Caco-2 (cell line): ENCODE measurements at regions not wholly inside any gene's neighbourhood (a gene's known extent, or its start where the extent isn't known, plus 50 kb on each side); places are given as distances from the start of the nearest gene placed in this dataset.

Experiments used
- BruUV-seq: library from RNA; stranded (reverse); fragments of 400-500 nt; replicated peaks from 2 replicates; lab custom pipeline; 2021; lab: Mats Ljungman, UMichigan
- CTCF ChIA-PET: fragments of 300-600 bp; sonication (Branson Sonifier 250); formaldehyde crosslinking; loops from one replicate; lab custom pipeline; 2022; ENCODE audit warnings: antibody characterized with exemption; lab: Charles Lee
- POLR2A ChIA-PET: fragments of 300-600 bp; sonication (Branson Sonifier 250); formaldehyde crosslinking; loops from one replicate; lab custom pipeline; 2022; ENCODE audit warnings: antibody characterized with exemption; lab: Charles Lee
- DNase-seq, 2 experiments: peaks; one replicate each; pipeline versions ENCODE4 v3.0.0 to v3.0.0-alpha.2; 2020 to 2022
- H3K27me3 ChIP-seq: replicated peaks from 2 replicates; pipeline ENCODE4 v1.6.0; 2011; ENCODE audit warnings: low read length; ENCODE audit not compliant: control insufficient read depth, insufficient read depth
- H3K36me3 ChIP-seq: 2 replicates; pipeline ENCODE4 v1.5.1; 2011; ENCODE audit warnings: low read length; ENCODE audit not compliant: control insufficient read depth, insufficient read depth
- H3K4me1 ChIP-seq: fragments of 250-450 bp; sonication (Bioruptor Pico); 2 replicates; pipeline ENCODE4 v1.5.1; 2020; ENCODE audit warnings: mild to moderate bottlenecking
- H3K4me3 ChIP-seq: 2 replicates; pipeline ENCODE4 v1.5.1; 2011; ENCODE audit warnings: low read depth, mild to moderate bottlenecking, control low read depth, low read length
- H3K9me3 ChIP-seq: fragments of 250-450 bp; sonication (Bioruptor Pico); 2 replicates; pipeline ENCODE4 v1.5.1; 2020; ENCODE audit warnings: mild to moderate bottlenecking, moderate library complexity
- H3K27ac Mint-ChIP-seq: one replicate; pipeline ENCODE4 v1.8.0; 2022; ENCODE audit warnings: mixed read lengths; ENCODE audit not compliant: unreplicated experiment
- H3K27me3 Mint-ChIP-seq: one replicate; pipeline ENCODE4 v1.8.0; 2022; ENCODE audit warnings: mixed read lengths; ENCODE audit not compliant: insufficient read depth, unreplicated experiment
- H3K36me3 Mint-ChIP-seq: one replicate; pipeline ENCODE4 v1.8.0; 2022; ENCODE audit warnings: mild to moderate bottlenecking, mixed read lengths; ENCODE audit not compliant: insufficient read depth, unreplicated experiment
- H3K4me1 Mint-ChIP-seq: one replicate; pipeline ENCODE4 v1.8.0; 2022; ENCODE audit warnings: low read depth, mixed read lengths; ENCODE audit not compliant: unreplicated experiment
- H3K4me3 Mint-ChIP-seq: one replicate; pipeline ENCODE4 v1.8.0; 2022; ENCODE audit warnings: mild to moderate bottlenecking, moderate library complexity, mixed read lengths; ENCODE audit not compliant: unreplicated experiment
- H3K9me3 Mint-ChIP-seq: one replicate; pipeline ENCODE4 v1.8.0; 2022; ENCODE audit warnings: mixed read lengths; ENCODE audit not compliant: unreplicated experiment
- CTCF ChIP-seq, 2 experiments: fragments of 200-600 bp in 1 of 2; IDR thresholded peaks; 1 replicate in 1 of 2; 2 replicates in 1 of 2; pipeline versions ENCODE4 v1.5.1 to v1.8.0; 2011 to 2022; ENCODE audit warnings: antibody characterized with exemption in 1 of 2, control low read depth in 1 of 2, inconsistent platforms in 1 of 2, low read depth in 1 of 2, low read length in 1 of 2, mild to moderate bottlenecking in 1 of 2, moderate library complexity in 1 of 2; ENCODE audit not compliant: insufficient read depth in 1 of 2, severe bottlenecking in 1 of 2, unreplicated experiment in 1 of 2
- intact Hi-C: fragments of 100-400 bp; cut with micrococcal nuclease; formaldehyde crosslinking; loops from one replicate; pipeline ENCODE4 v1.10.0; 2022; ENCODE audit not compliant: unreplicated experiment

DNA sequence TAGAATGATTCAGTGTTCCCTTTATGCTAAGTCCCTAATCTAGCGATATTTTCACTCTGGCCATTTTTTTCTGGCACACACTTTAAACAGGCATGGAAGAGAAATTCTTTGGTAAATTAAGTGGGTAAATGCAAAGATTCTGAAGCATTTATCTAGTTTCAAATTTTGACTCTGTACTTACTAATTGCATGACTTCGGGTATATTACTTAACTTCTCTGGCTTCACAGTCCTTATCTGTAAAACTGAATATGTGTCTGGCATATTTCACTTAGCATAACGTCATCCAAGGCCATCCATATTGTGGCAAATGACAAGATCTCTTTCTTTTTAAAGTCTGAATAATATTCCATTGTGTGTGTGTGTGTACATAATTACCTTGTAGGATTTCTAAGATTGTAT, 114.5 kb downstream of the MBL2 start:
- H3K36me3 Mint-ChIP-seq: no peaks in the 10 kb centered on the region
- Histone ChIP-seq H3K27me3 (no peaks in the 10 kb centered on the region), H3K4me3 (no peak overlapping the region), H3K9me3 (no peaks in the 10 kb centered on the region), H3K4me1 (no peaks in the 10 kb centered on the region), H3K36me3 (no peaks in the 10 kb centered on the region)
- no peak overlapping the region for H3K27ac Mint-ChIP-seq
- BruUV-seq: no TSS peak
- H3K4me1 Mint-ChIP-seq: no peaks in the 10 kb centered on the region
- CTCF ChIA-PET: no interaction called here
- H3K27me3 Mint-ChIP-seq: no peaks in the 10 kb centered on the region
- no peaks in the 10 kb centered on the region for H3K9me3 Mint-ChIP-seq
- no peak overlapping the region for H3K4me3 Mint-ChIP-seq
- DNase-seq: no peak
- no peak for TF ChIP-seq CTCF (IDR thresholded peaks at IDR 0.05; ENCODE audit: insufficient read depth in 1 of 2, low read depth in 1 of 2, low read length in 1 of 2, severe bottlenecking in 1 of 2, unreplicated experiment in 1 of 2)
- POLR2A ChIA-PET: no interaction called here
- intact Hi-C loops: no loop called here

DNA sequence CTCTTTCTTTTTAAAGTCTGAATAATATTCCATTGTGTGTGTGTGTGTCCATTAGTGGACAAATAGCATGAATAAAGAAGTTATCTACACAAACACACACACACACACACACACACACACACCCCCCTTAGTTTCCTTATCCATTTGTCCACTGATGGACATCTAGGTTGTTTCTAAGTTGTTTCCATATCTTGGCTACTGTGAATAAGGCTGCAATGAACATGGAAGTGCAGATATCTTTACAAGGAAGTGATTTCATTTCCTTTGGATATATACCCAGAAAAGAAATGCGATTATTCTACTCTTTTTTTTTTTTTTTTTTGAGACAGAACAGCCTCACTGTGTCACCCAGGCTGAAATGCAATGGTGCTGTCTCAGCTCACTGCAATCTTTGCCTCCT, 113.5 kb downstream of the MBL2 start:
- no peak overlapping the region for H3K4me3 Mint-ChIP-seq
- ChIA-PET POLR2A (no interaction called here), CTCF (interaction anchor here (0.7 kb wide), 1 partner anchor 35 kb away, joined by 4 read pairs; no protein-coding TSS in a partner anchor)
- Histone ChIP-seq H3K36me3 (no peaks in the 10 kb centered on the region), H3K4me1 (no peaks in the 10 kb centered on the region), H3K9me3 (no peaks in the 10 kb centered on the region), H3K4me3 (no peak overlapping the region), H3K27me3 (no peaks in the 10 kb centered on the region)
- H3K27ac Mint-ChIP-seq: no peak overlapping the region
- no peaks in the 10 kb centered on the region for H3K4me1 Mint-ChIP-seq
- TF ChIP-seq CTCF (IDR thresholded peaks at IDR 0.05; ENCODE audit: insufficient read depth in 1 of 2, low read depth in 1 of 2, low read length in 1 of 2, severe bottlenecking in 1 of 2, unreplicated experiment in 1 of 2): no peak
- no peaks in the 10 kb centered on the region for H3K27me3 Mint-ChIP-seq
- no peaks in the 10 kb centered on the region for H3K36me3 Mint-ChIP-seq
- no peak for DNase-seq
- BruUV-seq: no TSS peak
- peaks cover 3% of the 10 kb centered on the region for H3K9me3 Mint-ChIP-seq
- intact Hi-C loops: no loop called here

DNA sequence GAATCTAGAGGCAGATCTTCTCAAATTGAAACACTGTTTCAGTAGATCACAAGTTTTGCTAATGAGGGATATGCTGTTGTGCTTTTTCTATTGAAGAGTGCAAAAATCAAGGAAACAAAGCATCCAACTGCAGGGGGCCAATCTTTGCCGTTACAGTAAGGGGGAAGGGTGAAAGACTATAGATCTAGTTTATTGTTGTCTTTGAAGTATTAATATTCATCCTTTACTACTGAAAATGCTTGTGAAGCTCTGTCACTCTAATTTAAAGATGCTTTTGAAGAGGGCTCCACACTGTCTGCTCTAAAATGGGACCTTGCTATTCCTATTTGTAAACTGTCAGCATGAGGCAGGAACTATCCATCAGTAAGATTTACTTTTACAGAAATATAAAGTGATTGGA, 110.3 kb downstream of the MBL2 start:
- no peaks in the 10 kb centered on the region for H3K27me3 Mint-ChIP-seq
- Histone ChIP-seq H3K27me3 (no peaks in the 10 kb centered on the region), H3K9me3 (peaks cover 15% of the 10 kb centered on the region), H3K4me1 (no peaks in the 10 kb centered on the region), H3K4me3 (no peak overlapping the region), H3K36me3 (no peaks in the 10 kb centered on the region)
- CTCF ChIA-PET: no interaction called here
- intact Hi-C loops: no loop called here
- H3K36me3 Mint-ChIP-seq: no peaks in the 10 kb centered on the region
- no peaks in the 10 kb centered on the region for H3K4me1 Mint-ChIP-seq
- no peak overlapping the region for H3K4me3 Mint-ChIP-seq
- POLR2A ChIA-PET: no interaction called here
- H3K27ac Mint-ChIP-seq: no peak overlapping the region
- TF ChIP-seq CTCF (IDR thresholded peaks at IDR 0.05; ENCODE audit: insufficient read depth in 1 of 2, low read depth in 1 of 2, low read length in 1 of 2, severe bottlenecking in 1 of 2, unreplicated experiment in 1 of 2): no peak
- DNase-seq: no peak
- BruUV-seq: no TSS peak
- peaks cover 26% of the 10 kb centered on the region for H3K9me3 Mint-ChIP-seq
